GM23248 (cell line): ENCODE measurements at regions not wholly inside any gene's neighbourhood (a gene's known extent, or its start where the extent isn't known, plus 50 kb on each side); places are given as distances from the start of the nearest gene placed in this dataset.

ENCODE experiments used
- DNase-seq: peaks from one replicate; pipeline ENCODE4 v3.0.0-alpha.2; 2015
- H2AFZ ChIP-seq: fragments of 200-600 bp; sonication (generic); 2 replicates; pipeline ENCODE4 v1.6.1; 2016; ENCODE audit warnings: antibody characterized with exemption
- H3F3A ChIP-seq: fragments of 200-600 bp; sonication (generic); 2 replicates; pipeline ENCODE4 v1.6.1; 2016; ENCODE audit warnings: mild to moderate bottlenecking, antibody characterized with exemption, mixed run types; ENCODE audit not compliant: insufficient read depth
- H3K27ac ChIP-seq: fragments of 200-600 bp; sonication (generic); 2 replicates; pipeline ENCODE4 v1.5.1; 2016; ENCODE audit warnings: mild to moderate bottlenecking
- H3K27me3 ChIP-seq: fragments of 200-600 bp; sonication (generic); replicated peaks from 2 replicates; pipeline ENCODE4 v1.6.1; 2016; ENCODE audit warnings: mild to moderate bottlenecking; ENCODE audit not compliant: insufficient read depth
- H3K36me3 ChIP-seq: fragments of 200-600 bp; sonication (generic); 2 replicates; pipeline ENCODE4 v1.6.1; 2016; ENCODE audit warnings: low read depth, mild to moderate bottlenecking
- H3K4me1 ChIP-seq: fragments of 200-600 bp; sonication (generic); 2 replicates; pipeline ENCODE4 v1.6.1; 2016; ENCODE audit warnings: mild to moderate bottlenecking; ENCODE audit not compliant: insufficient read depth
- H3K4me2 ChIP-seq: fragments of 200-600 bp; sonication (generic); one replicate; pipeline ENCODE4 v1.6.1; 2016; ENCODE audit warnings: mild to moderate bottlenecking; ENCODE audit not compliant: unreplicated experiment
- H3K4me3 ChIP-seq: fragments of 200-600 bp; sonication (generic); 2 replicates; pipeline ENCODE4 v1.5.1; 2016; ENCODE audit warnings: mild to moderate bottlenecking
- H3K79me2 ChIP-seq: fragments of 200-600 bp; sonication (generic); 2 replicates; pipeline ENCODE4 v1.6.1; 2016; ENCODE audit warnings: mild to moderate bottlenecking; ENCODE audit not compliant: insufficient read depth
- H3K9ac ChIP-seq: fragments of 200-600 bp; sonication (generic); 2 replicates; pipeline ENCODE4 v1.6.1; 2016; ENCODE audit warnings: mild to moderate bottlenecking
- H3K9me2 ChIP-seq: fragments of 200-600 bp; sonication (generic); 2 replicates; pipeline ENCODE4 v1.6.1; 2016; ENCODE audit warnings: mixed run types, mild to moderate bottlenecking, moderate library complexity; ENCODE audit not compliant: insufficient read depth
- H3K9me3 ChIP-seq: fragments of 200-600 bp; sonication (generic); one replicate; pipeline ENCODE4 v1.6.1; 2017; ENCODE audit warnings: low read depth
- H4K20me1 ChIP-seq: fragments of 200-600 bp; sonication (generic); 2 replicates; pipeline ENCODE4 v1.6.0; 2016; ENCODE audit not compliant: insufficient read depth
- EZH2 ChIP-seq: fragments of 200-600 bp; sonication (generic); IDR thresholded peaks from 2 replicates; pipeline ENCODE4 v1.6.1; 2018; ENCODE audit warnings: antibody characterized with exemption, mild to moderate bottlenecking; ENCODE audit not compliant: insufficient read depth, poor library complexity, severe bottlenecking
- EZH2phosphoT487 ChIP-seq: fragments of 200-600 bp; sonication (generic); IDR thresholded peaks from 2 replicates; pipeline ENCODE4 v1.6.1; 2018; ENCODE audit warnings: antibody characterized with exemption, moderate library complexity, mild to moderate bottlenecking, low read depth; ENCODE audit not compliant: insufficient read depth
- WGBS, 2 experiments: methylation state at CpG; one replicate each; pipeline ENCODE4 v1.1.6; 2015 to 2017; ENCODE audit warnings: low lambda C conversion rate in 2 of 2, low coverage in 1 of 2; ENCODE audit errors: missing lambda C conversion rate in 2 of 2; 5-methylcytosine and 5-hydroxymethylcytosine counted together
- in situ Hi-C: fragments of 300-500 bp; cut with MboI; formaldehyde crosslinking; loops from 2 replicates; pipeline ENCODE4 v1.15.0; 2020

DNA sequence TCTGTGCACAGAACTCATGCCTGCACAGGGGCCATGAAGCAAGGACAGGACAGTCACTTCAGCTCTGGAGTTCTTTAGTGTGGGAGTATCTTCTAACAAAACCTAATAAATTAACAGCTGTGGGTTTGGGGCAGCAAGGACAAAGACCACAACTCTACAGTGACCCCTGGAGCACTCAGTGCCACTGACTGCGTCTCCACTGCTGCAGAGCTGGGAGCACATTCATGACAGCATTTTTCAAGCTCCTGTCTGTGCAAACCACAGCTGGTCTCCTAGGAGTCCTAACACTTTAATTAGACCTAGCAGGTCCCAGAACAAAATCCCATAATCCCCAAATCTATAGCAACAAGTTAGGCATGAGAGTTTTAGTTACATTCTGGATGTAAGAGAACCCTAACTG is 76.5 kb downstream of the RTL9 start:
- Histone ChIP-seq H3K4me1 (no peaks in the 10 kb centered on the region), H3K36me3 (no peaks in the 10 kb centered on the region), H3K4me3 (no peak overlapping the region), H4K20me1 (no peaks in the 10 kb centered on the region), H3K9ac (no peak overlapping the region), H2AFZ (no peak overlapping the region), H3K27me3 (no peaks in the 10 kb centered on the region), H3F3A (no peaks in the 10 kb centered on the region), H3K27ac (no peak overlapping the region), H3K79me2 (no peaks in the 10 kb centered on the region), H3K9me2 (no peaks in the 10 kb centered on the region), H3K4me2 (no peak overlapping the region), H3K9me3 (no peaks in the 10 kb centered on the region)
- no peak for DNase-seq
- WGBS, 2 experiments: 91 to 100% methylated on average over 1 of the region's 1 CpG
- in situ Hi-C loops: no loop called here
- no peak for TF ChIP-seq EZH2phosphoT487
- TF ChIP-seq EZH2: no peak

DNA sequence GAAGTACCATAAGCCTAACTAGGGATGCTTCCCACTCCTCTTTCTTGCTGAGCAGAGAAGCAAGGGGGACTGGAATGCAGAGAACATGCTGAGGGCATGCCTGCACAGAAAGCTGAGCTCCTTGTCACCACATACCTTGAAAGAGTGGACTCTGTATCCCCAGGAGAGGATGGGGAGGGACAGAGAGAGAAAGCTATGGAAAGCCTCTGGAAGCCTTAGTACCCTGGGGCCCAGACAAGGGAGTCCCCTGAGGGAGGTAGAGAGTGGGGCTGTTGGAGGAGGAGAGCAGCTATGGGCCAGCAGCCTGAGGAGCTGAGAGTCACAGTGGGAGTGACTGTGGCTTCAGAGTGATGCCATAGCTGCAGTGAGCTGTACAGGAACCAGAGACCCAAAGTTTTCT is 77.9 kb downstream of the RTL9 start:
- H3K27ac ChIP-seq: no peak overlapping the region
- H3K4me1 ChIP-seq: no peaks in the 10 kb centered on the region
- no peaks in the 10 kb centered on the region for H4K20me1 ChIP-seq
- TF ChIP-seq EZH2: no peak
- in situ Hi-C loops: no loop called here
- no peaks in the 10 kb centered on the region for H3K36me3 ChIP-seq
- DNase-seq: no peak
- H3K4me2 ChIP-seq: no peak overlapping the region
- no peak overlapping the region for H3K9ac ChIP-seq
- no peaks in the 10 kb centered on the region for H3K9me3 ChIP-seq
- no peaks in the 10 kb centered on the region for H3K9me2 ChIP-seq
- no peaks in the 10 kb centered on the region for H3K27me3 ChIP-seq
- H3K79me2 ChIP-seq: no peaks in the 10 kb centered on the region
- no peak overlapping the region for H3K4me3 ChIP-seq
- H3F3A ChIP-seq: no peaks in the 10 kb centered on the region
- H2AFZ ChIP-seq: no peak overlapping the region

DNA sequence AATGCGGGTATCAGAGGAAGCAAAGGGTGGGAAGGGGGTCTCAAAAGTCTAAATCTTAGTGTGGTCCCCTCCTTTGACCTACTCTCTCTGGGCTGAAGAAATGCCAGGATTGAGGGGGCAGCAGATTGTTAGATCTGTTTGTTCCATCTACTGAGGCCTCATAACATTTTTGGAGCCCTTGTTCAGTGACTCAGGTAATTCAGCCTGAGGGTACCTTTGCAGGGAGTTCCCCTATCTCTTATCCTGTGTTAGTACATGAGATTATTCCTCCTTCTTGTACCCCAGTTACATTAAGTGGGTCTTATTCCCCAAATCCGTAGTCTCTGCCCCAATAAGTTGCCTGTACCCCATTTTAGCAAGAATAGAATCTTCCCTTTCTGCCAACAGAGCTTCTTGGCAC is 79.0 kb downstream of the RTL9 start:
- Histone ChIP-seq H3F3A (no peaks in the 10 kb centered on the region), H3K9me3 (no peaks in the 10 kb centered on the region)

DNA sequence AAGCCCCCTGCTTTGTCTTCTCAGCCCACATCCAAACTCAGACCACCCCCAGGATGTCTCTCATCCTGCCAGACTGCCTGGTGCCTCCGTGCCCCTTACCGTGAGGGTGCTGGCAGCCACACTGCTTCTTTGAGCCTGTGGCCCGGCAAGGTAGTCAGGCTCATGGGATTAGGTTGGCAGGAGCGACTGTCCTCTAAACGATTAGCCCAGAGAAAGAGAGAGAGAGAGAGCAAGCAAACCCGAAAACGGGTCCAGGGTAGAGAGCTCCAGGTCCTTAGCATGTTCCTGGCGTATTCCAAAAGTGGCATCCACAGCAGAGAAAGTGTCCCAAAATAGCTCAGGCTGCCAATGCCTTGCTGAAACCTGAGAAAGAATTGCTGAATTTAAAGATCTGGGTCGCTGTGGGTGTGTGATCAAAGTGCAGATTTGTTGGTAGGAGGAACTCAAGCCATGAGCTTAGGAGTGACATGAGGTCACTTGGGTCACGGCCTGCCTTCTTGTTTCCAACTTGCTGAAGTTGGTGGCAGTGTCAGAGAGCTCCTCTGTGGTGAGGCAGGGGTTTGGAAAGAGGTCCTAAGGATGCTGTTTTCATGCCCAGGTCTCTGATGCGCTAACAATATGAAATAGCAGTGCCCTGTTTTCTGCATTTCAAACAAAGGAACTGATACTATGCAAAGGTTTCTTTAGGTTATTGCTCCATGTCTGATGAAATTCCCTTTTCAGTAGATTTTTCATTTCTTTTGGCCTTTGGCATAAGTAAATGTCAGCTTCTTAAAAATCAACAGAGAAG is 81.6 kb downstream of the RTL9 start:
- no peaks in the 10 kb centered on the region for H3K27me3 ChIP-seq
- 50 to 63% methylated on average over 9 to 11 of the region's 11 CpGs for WGBS, 2 experiments

More for the DNA sequence above, 79.0 kb downstream of the RTL9 start:
- Histone ChIP-seq H3K9ac (no peak overlapping the region), H3K27me3 (no peaks in the 10 kb centered on the region), H3K4me3 (no peak overlapping the region), H3K79me2 (no peaks in the 10 kb centered on the region), H4K20me1 (no peaks in the 10 kb centered on the region), H3K27ac (no peak overlapping the region), H3K9me2 (no peaks in the 10 kb centered on the region), H2AFZ (no peak overlapping the region), H3K4me2 (no peak overlapping the region), H3K4me1 (no peaks in the 10 kb centered on the region), H3K36me3 (no peaks in the 10 kb centered on the region)
- WGBS, 2 experiments: 88 to 90% methylated on average over 2 of the region's 2 CpGs
- no peak for DNase-seq
- in situ Hi-C loops: no loop called here
- TF ChIP-seq EZH2phosphoT487 (no peak), EZH2 (no peak)

DNA sequence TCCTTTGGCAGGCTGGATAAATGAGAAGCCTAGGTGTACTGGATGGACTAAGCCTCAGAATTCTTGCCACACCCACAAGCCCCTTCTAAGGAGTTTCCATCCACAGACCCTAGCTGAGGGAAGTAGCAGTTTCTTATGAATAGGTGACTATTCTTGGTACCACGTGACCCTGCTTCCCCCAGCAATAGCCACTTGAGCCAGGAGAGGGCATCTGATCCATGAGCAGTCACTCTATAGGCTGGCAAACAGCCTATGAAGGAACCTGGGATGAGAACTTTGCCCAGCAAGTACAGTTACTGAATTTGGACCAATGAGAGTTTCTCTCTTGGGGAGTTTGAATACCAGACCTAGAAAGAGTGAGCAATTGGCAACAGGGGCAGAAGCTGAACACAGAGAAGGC is 84.0 kb downstream of the RTL9 start:
- Histone ChIP-seq H4K20me1 (no peaks in the 10 kb centered on the region), H3K9me2 (no peaks in the 10 kb centered on the region), H3K79me2 (no peaks in the 10 kb centered on the region), H3K4me2 (no peak overlapping the region), H3K4me1 (no peaks in the 10 kb centered on the region), H3F3A (no peaks in the 10 kb centered on the region), H2AFZ (no peak overlapping the region), H3K9me3 (no peaks in the 10 kb centered on the region), H3K9ac (no peak overlapping the region), H3K27me3 (no peaks in the 10 kb centered on the region), H3K4me3 (no peak overlapping the region), H3K36me3 (no peaks in the 10 kb centered on the region), H3K27ac (no peak overlapping the region)
- 0% methylated on average over 1 of the region's 1 CpG for WGBS, 2 experiments
- TF ChIP-seq EZH2phosphoT487: no peak
- TF ChIP-seq EZH2: no peak
- in situ Hi-C loops: loop anchor here (10.0 kb wide), 1 partner anchor 412 kb away; no protein-coding TSS in a partner anchor
- DNase-seq: peak; percentile 56

More for the DNA sequence above, 81.6 kb downstream of the RTL9 start:
- Histone ChIP-seq H3K9ac (no peak overlapping the region), H3K36me3 (no peaks in the 10 kb centered on the region), H4K20me1 (no peaks in the 10 kb centered on the region), H3K9me2 (no peaks in the 10 kb centered on the region), H3K9me3 (no peaks in the 10 kb centered on the region), H3F3A (no peaks in the 10 kb centered on the region), H3K4me1 (no peaks in the 10 kb centered on the region), H3K27ac (no peak overlapping the region), H3K4me2 (no peak overlapping the region), H2AFZ (no peak overlapping the region), H3K4me3 (no peak overlapping the region), H3K79me2 (no peaks in the 10 kb centered on the region)
- in situ Hi-C loops: loop anchor here (10.0 kb wide), 1 partner anchor 415 kb away; no protein-coding TSS in a partner anchor
- DNase-seq: no peak
- TF ChIP-seq EZH2phosphoT487: no peak
- no peak for TF ChIP-seq EZH2
